ENCODE measurements at regions not wholly inside any gene's neighbourhood (a gene's known extent, or its start where the extent isn't known, plus 50 kb on each side); places are given as distances from the start of the nearest gene placed in this dataset.

- no peaks in the 10 kb centered on the region for H3K4me1 ChIP-seq
Measured at GRCh38 chr6:158905277-158905676, 86.1 kb upstream of the EZR start.

GRCh38 chr6:158903801-158904200 lies 84.6 kb upstream of the EZR start:
- WGBS, 2 donors = 70 to 80% methylated on average over 2 of the region's 2 CpGs
- no peak for ATAC-seq
- no peaks in the 10 kb centered on the region for H3K36me3 ChIP-seq
- DNase-seq = no peak
- H3K9me3 ChIP-seq = peaks cover 0 to 29% (median 16%) of the 10 kb centered on the region in 11 donors
- intact Hi-C loops (cut with DNase I) = no loop called here
- H3K4me1 ChIP-seq = no peaks in the 10 kb centered on the region
- no peak overlapping the region for H3K4me3 ChIP-seq
- TF ChIP-seq CTCF (IDR thresholded peaks at IDR 0.05) = no peak
- no peak overlapping the region for H3K27ac ChIP-seq
- H3K27me3 ChIP-seq = peaks cover 0 to under 1% (median 0%) of the 10 kb centered on the region in 7 donors

More at GRCh38 chr6:158905277-158905676, 86.1 kb upstream of the EZR start:
- DNase-seq = no peak
- Histone ChIP-seq H3K4me3 (no peak overlapping the region), H3K27me3 (peaks cover 0 to 6% (median 4%) of the 10 kb centered on the region in 7 donors), H3K27ac (no peak overlapping the region), H3K9me3 (peaks cover 0 to 29% (median 16%) of the 10 kb centered on the region in 11 donors), H3K36me3 (no peaks in the 10 kb centered on the region)
- no peak for ATAC-seq
- intact Hi-C loops (cut with DNase I) = no loop called here
- no peak for TF ChIP-seq CTCF (IDR thresholded peaks at IDR 0.05)
- WGBS, 2 donors = 89 to 93% methylated on average over 2 of the region's 2 CpGs

- DNase-seq = no peak
- Histone ChIP-seq H3K27me3 (no peaks in the 10 kb centered on the region), H3K4me3 (no peak overlapping the region), H3K36me3 (no peaks in the 10 kb centered on the region), H3K27ac (no peak overlapping the region), H3K4me1 (no peaks in the 10 kb centered on the region), H3K9me3 (peaks cover 0 to 21% (median 11%) of the 10 kb centered on the region in 11 donors)
- ATAC-seq = no peak
- TF ChIP-seq CTCF (IDR thresholded peaks at IDR 0.05) = no peak
- intact Hi-C loops (cut with DNase I) = no loop called here
- 83 to 87% methylated on average over 4 of the region's 4 CpGs for WGBS, 2 donors
Measured at GRCh38 chr6:158900663-158901312, 81.6 kb upstream of the EZR start.

- ATAC-seq = no peak
- Histone ChIP-seq H3K27ac (no peak overlapping the region), H3K9me3 (no peaks in the 10 kb centered on the region), H3K4me1 (no peaks in the 10 kb centered on the region), H3K27me3 (no peaks in the 10 kb centered on the region), H3K4me3 (no peak overlapping the region), H3K36me3 (no peaks in the 10 kb centered on the region)
- TF ChIP-seq CTCF (IDR thresholded peaks at IDR 0.05) = no peak
- 81 to 92% methylated on average over 4 of the region's 4 CpGs for WGBS, 2 donors
- intact Hi-C loops (cut with DNase I) = no loop called here
- no peak for DNase-seq
Measured at GRCh38 chr6:158897236-158897635, 78.1 kb upstream of the EZR start.

Measured in heart right ventricle (tissue), 16 donors.